ENCODE measurements at regions not wholly inside any gene's neighbourhood (a gene's known extent, or its start where the extent isn't known, plus 50 kb on each side); places are given as distances from the start of the nearest gene placed in this dataset.

GRCh38 chr1:189084811-189085210, 1392.9 kb downstream of the BRINP3 start:
- H3K9ac ChIP-seq (ENCODE audit: low read length), result no peak overlapping the region
- no peaks in the 10 kb centered on the region for H3K36me3 ChIP-seq (ENCODE audit: insufficient read depth, low read length)
- H3K27ac ChIP-seq (ENCODE audit: low read depth, low read length, poor library complexity, severe bottlenecking), result no peak overlapping the region
- H3K27me3 ChIP-seq (ENCODE audit: insufficient read depth, low read length), result no peaks in the 10 kb centered on the region
- H2AFZ ChIP-seq (ENCODE audit: low read length), result no peak overlapping the region
- TF ChIP-seq CTCF (IDR thresholded peaks at IDR 0.05; ENCODE audit: low read length) (no peak), EZH2 (IDR thresholded peaks at IDR 0.05; ENCODE audit: borderline replicate concordance, low read length) (no peak)
- no peak overlapping the region for H3K4me2 ChIP-seq (ENCODE audit: low read length)
- H4K20me1 ChIP-seq (ENCODE audit: insufficient read depth, low read length), result no peaks in the 10 kb centered on the region
- H3F3A ChIP-seq (ENCODE audit: insufficient read depth, low read length), result no peaks in the 10 kb centered on the region
- no peaks in the 10 kb centered on the region; the same call in 1 of the 2 replicates for H3K9me2 ChIP-seq (ENCODE audit: low read depth, low read length)
- H3K9me3 ChIP-seq (ENCODE audit: low read length), result no peaks in the 10 kb centered on the region
- no peaks in the 10 kb centered on the region for H3K4me1 ChIP-seq (ENCODE audit: insufficient read depth, low read length, severe bottlenecking)
- no peak overlapping the region for H3K4me3 ChIP-seq (ENCODE audit: low read depth, low read length, poor library complexity, severe bottlenecking)
- peaks cover 2% of the 10 kb centered on the region for H3K79me2 ChIP-seq (ENCODE audit: insufficient read depth, low read length)

GRCh38 chr1:189103956-189104355, 1373.7 kb downstream of the BRINP3 start:
- no peaks in the 10 kb centered on the region for H3K9me3 ChIP-seq (ENCODE audit: low read length)
- H3K4me1 ChIP-seq (ENCODE audit: insufficient read depth, low read length, severe bottlenecking), result no peaks in the 10 kb centered on the region
- H3K27me3 ChIP-seq (ENCODE audit: insufficient read depth, low read length), result no peaks in the 10 kb centered on the region
- no peak overlapping the region for H2AFZ ChIP-seq (ENCODE audit: low read length)
- no peaks in the 10 kb centered on the region for H3K36me3 ChIP-seq (ENCODE audit: insufficient read depth, low read length)
- H4K20me1 ChIP-seq (ENCODE audit: insufficient read depth, low read length), result no peaks in the 10 kb centered on the region
- no peak overlapping the region for H3K9ac ChIP-seq (ENCODE audit: low read length)
- no peak overlapping the region for H3K4me2 ChIP-seq (ENCODE audit: low read length)
- no peak overlapping the region for H3K4me3 ChIP-seq (ENCODE audit: low read depth, low read length, poor library complexity, severe bottlenecking)
- no peaks in the 10 kb centered on the region for H3K79me2 ChIP-seq (ENCODE audit: insufficient read depth, low read length)
- TF ChIP-seq CTCF (IDR thresholded peaks at IDR 0.05; ENCODE audit: low read length) (no peak), EZH2 (IDR thresholded peaks at IDR 0.05; ENCODE audit: borderline replicate concordance, low read length) (no peak)
- no peaks in the 10 kb centered on the region for H3K9me2 ChIP-seq (ENCODE audit: low read depth, low read length)
- no peaks in the 10 kb centered on the region for H3F3A ChIP-seq (ENCODE audit: insufficient read depth, low read length)
- no peak overlapping the region for H3K27ac ChIP-seq (ENCODE audit: low read depth, low read length, poor library complexity, severe bottlenecking)

GRCh38 chr1:189117072-189117770, 1360.4 kb downstream of the BRINP3 start:
- no peak overlapping the region for H3K4me2 ChIP-seq (ENCODE audit: low read length)
- no peak overlapping the region for H3K27ac ChIP-seq (ENCODE audit: low read depth, low read length, poor library complexity, severe bottlenecking)
- no peaks in the 10 kb centered on the region for H3K9me3 ChIP-seq (ENCODE audit: low read length)
- TF ChIP-seq CTCF (IDR thresholded peaks at IDR 0.05; ENCODE audit: low read length) (no peak), EZH2 (IDR thresholded peaks at IDR 0.05; ENCODE audit: borderline replicate concordance, low read length) (no peak)
- no peak overlapping the region for H3K4me3 ChIP-seq (ENCODE audit: low read depth, low read length, poor library complexity, severe bottlenecking)
- H3K36me3 ChIP-seq (ENCODE audit: insufficient read depth, low read length), result no peaks in the 10 kb centered on the region
- H3K27me3 ChIP-seq (ENCODE audit: insufficient read depth, low read length), result no peaks in the 10 kb centered on the region
- no peaks in the 10 kb centered on the region for H4K20me1 ChIP-seq (ENCODE audit: insufficient read depth, low read length)
- H3F3A ChIP-seq (ENCODE audit: insufficient read depth, low read length), result no peaks in the 10 kb centered on the region
- H3K9me2 ChIP-seq (ENCODE audit: low read depth, low read length), result no peaks in the 10 kb centered on the region
- no peak overlapping the region for H3K9ac ChIP-seq (ENCODE audit: low read length)
- no peaks in the 10 kb centered on the region for H3K4me1 ChIP-seq (ENCODE audit: insufficient read depth, low read length, severe bottlenecking)
- no peaks in the 10 kb centered on the region for H3K79me2 ChIP-seq (ENCODE audit: insufficient read depth, low read length)
- no peak overlapping the region for H2AFZ ChIP-seq (ENCODE audit: low read length)
